B cell (primary cell): ENCODE measurements at regions not wholly inside any gene's neighbourhood (a gene's known extent, or its start where the extent isn't known, plus 50 kb on each side); places are given as distances from the start of the nearest gene placed in this dataset.

ENCODE experiments used
- ATAC-seq: fragments of 200-7000 bp; cut with Tn5 transposase; one replicate; pipeline ENCODE4 v1.10.0; 2021; ENCODE audit warnings: low read depth, mild to moderate bottlenecking, moderate number of reproducible peaks, moderate library complexity
- CTCF ChIA-PET: fragments of 350-600 bp; sonication (Branson Sonifier 250); formaldehyde crosslinking; loops from one replicate; lab custom pipeline; 2021; ENCODE audit warnings: antibody characterized with exemption, inconsistent platforms; lab: Charles Lee
- POLR2A ChIA-PET: fragments of 350-600 bp; sonication (Branson Sonifier 250); formaldehyde crosslinking; loops from one replicate; lab custom pipeline; 2021; ENCODE audit warnings: antibody characterized with exemption; lab: Charles Lee
- DNase-seq: peaks from one replicate; pipeline ENCODE4 v3.0.0; 2013
- H2AFZ ChIP-seq: 2 replicates; pipeline ENCODE4 v1.6.1; 2012; ENCODE audit warnings: mild to moderate bottlenecking, low read depth, low read length; ENCODE audit not compliant: insufficient read depth, poor library complexity, severe bottlenecking
- H3K27ac ChIP-seq, 2 donors: 1 replicate in 1 of 2; 2 replicates in 1 of 2; pipeline ENCODE4 v1.5.1; 2012 to 2013; ENCODE audit warnings: low read length in 2 of 2, mild to moderate bottlenecking in 2 of 2, moderate library complexity in 1 of 2
- H3K27me3 ChIP-seq, 4 experiments: fragments of 200-600 bp in 1 of 4; sonication (generic) in 1 of 4; replicated peaks in 1 of 4; 1 replicate in 2 of 4; 2 replicates in 2 of 4; pipeline versions ENCODE4 v1.6.1 to v1.7.0; 2013 to 2016; ENCODE audit warnings: low read length in 3 of 4, mild to moderate bottlenecking in 2 of 4, mixed read lengths in 1 of 4, moderate library complexity in 1 of 4; ENCODE audit not compliant: insufficient read depth in 4 of 4, control insufficient read depth in 3 of 4; ENCODE audit errors: control extremely low read depth in 1 of 4
- H3K36me3 ChIP-seq, 2 experiments: replicated peaks in 1 of 2; 1 replicate in 1 of 2; 2 replicates in 1 of 2; pipeline versions ENCODE4 v1.6.1 to v1.7.1; 2013; ENCODE audit warnings: low read length in 1 of 2; ENCODE audit not compliant: insufficient read depth in 2 of 2, control insufficient read depth in 1 of 2; ENCODE audit errors: control extremely low read depth in 1 of 2, extremely low read depth in 1 of 2
- H3K4me1 ChIP-seq, 2 donors: fragments of 200-600 bp in 1 of 2; sonication (generic) in 1 of 2; 1 replicate in 1 of 2; 2 replicates in 1 of 2; pipeline versions ENCODE4 v1.5.1 to v1.6.1; 2013 to 2017; ENCODE audit warnings: low read length in 2 of 2; ENCODE audit not compliant: control insufficient read depth in 2 of 2, insufficient read depth in 2 of 2
- H3K4me2 ChIP-seq: replicated peaks from 2 replicates; pipeline ENCODE3; 2012; ENCODE audit warnings: mild to moderate bottlenecking, low read depth, low read length; ENCODE audit not compliant: poor library complexity, severe bottlenecking
- H3K4me3 ChIP-seq, 5 experiments: fragments of 200-600 bp in 1 of 5; sonication (generic) in 1 of 5; 1 replicate in 3 of 5; 2 replicates in 2 of 5; pipeline versions ENCODE4 v1.5.1 to v1.7.0; 2011 to 2016; ENCODE audit warnings: low read length in 4 of 5, mild to moderate bottlenecking in 4 of 5, low read depth in 2 of 5, control low read depth in 1 of 5, moderate library complexity in 1 of 5; ENCODE audit not compliant: insufficient read depth in 1 of 5; ENCODE audit errors: control extremely low read depth in 1 of 5, extremely low read depth in 1 of 5
- H3K79me2 ChIP-seq: fragments of 200-600 bp; sonication (generic); one replicate; pipeline ENCODE4 v1.6.0; 2016; ENCODE audit warnings: low read length; ENCODE audit not compliant: control insufficient read depth, insufficient read depth
- H3K9ac ChIP-seq: fragments of 200-600 bp; sonication (generic); 2 replicates; pipeline ENCODE4 v1.6.1; 2017; ENCODE audit warnings: mild to moderate bottlenecking, low read length, moderate library complexity
- H3K9me3 ChIP-seq, 3 donors: one replicate each; pipeline versions ENCODE4 v1.6.1 to v1.7.1; 2013; ENCODE audit warnings: low read length in 2 of 3; ENCODE audit not compliant: control insufficient read depth in 2 of 3, insufficient read depth in 1 of 3; ENCODE audit errors: control extremely low read depth in 1 of 3
- H4K20me1 ChIP-seq: 2 replicates; pipeline ENCODE4 v1.6.0; 2012; ENCODE audit warnings: mild to moderate bottlenecking, low read length; ENCODE audit not compliant: insufficient read depth, control insufficient read depth, poor library complexity, severe bottlenecking
- H3K27ac Mint-ChIP-seq: one replicate; pipeline ENCODE4 v1.8.0; 2021; ENCODE audit warnings: mixed read lengths
- H3K27me3 Mint-ChIP-seq: one replicate; pipeline ENCODE4 v1.8.0; 2021; ENCODE audit warnings: mixed read lengths
- H3K4me1 Mint-ChIP-seq: one replicate; pipeline ENCODE4 v1.8.0; 2021; ENCODE audit warnings: mixed read lengths
- H3K4me3 Mint-ChIP-seq: one replicate; pipeline ENCODE4 v1.8.0; 2021; ENCODE audit warnings: mixed read lengths
- H3K9me3 Mint-ChIP-seq: one replicate; pipeline ENCODE4 v1.8.0; 2022; ENCODE audit warnings: mixed read lengths; ENCODE audit not compliant: insufficient read depth
- EZH2 ChIP-seq: IDR thresholded peaks from 2 replicates; pipeline ENCODE4 v1.6.1; 2012; ENCODE audit warnings: borderline replicate concordance, low read depth, mild to moderate bottlenecking, moderate library complexity, low read length; ENCODE audit not compliant: insufficient read depth, poor library complexity, severe bottlenecking
- WGBS: methylation state at CpG from one replicate; pipeline ENCODE4 v1.1.5; 2013; ENCODE audit warnings: missing lambda C conversion rate; ENCODE audit not compliant: insufficient coverage; 5-methylcytosine and 5-hydroxymethylcytosine counted together
- intact Hi-C: fragments of 100-400 bp; cut with micrococcal nuclease; formaldehyde crosslinking; loops from one replicate; pipeline ENCODE4 v1.10.0; 2022
- TF ChIP-seq, protein P1 (sequence below): fragments of 200-600 bp; IDR thresholded peaks from one replicate; pipeline ENCODE4 v1.8.0; 2022; ENCODE audit warnings: antibody characterized with exemption, mild to moderate bottlenecking

DNA sequence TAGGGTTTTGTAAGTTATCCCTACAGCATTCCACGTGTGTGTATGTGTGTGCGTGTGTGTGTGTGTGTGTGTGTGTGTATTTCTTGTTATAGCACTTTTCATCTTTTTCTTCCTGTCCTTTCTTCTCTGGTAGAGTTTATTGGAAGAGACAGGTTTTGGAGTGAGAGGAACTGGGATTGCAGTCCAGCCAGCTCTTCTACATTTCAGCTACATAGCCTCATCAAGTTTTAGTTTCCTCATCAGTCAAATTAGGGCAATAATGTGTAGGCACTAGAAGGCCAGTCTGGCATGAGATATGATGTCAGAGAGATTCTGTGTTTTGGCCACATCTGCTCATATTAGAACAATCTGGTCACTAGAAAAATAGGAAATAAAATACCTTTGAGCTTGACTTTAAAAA is 1283.5 kb upstream of the TENM4 start:
- WGBS, result no CpG with 5 or more reads among the region's 2 CpGs

DNA sequence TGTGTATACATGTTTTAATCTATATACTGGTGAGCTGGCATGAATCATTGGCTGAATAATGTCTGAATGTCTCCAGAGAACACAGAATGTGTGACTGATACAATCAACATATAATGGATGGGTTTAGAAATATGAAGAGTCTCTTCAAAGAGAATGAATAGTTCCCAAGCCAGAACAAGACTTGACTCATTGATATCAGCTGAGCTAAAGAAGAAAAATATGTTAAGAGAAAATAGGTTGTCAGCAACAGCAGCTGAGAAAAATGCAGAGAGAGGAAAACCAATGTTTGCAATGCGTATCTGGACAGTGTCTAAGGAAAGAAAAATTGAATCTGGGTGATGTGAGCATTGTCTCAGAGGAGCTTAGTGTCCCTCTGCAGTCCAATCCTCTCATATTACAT is 1281.8 kb upstream of the TENM4 start:
- no peak overlapping the region for H3K9ac ChIP-seq
- intact Hi-C loops, result no loop called here
- no peak overlapping the region for H2AFZ ChIP-seq
- H3K36me3 ChIP-seq, result no peaks in the 10 kb centered on the region
- H3K27me3 Mint-ChIP-seq, result no peaks in the 10 kb centered on the region
- H3K9me3 Mint-ChIP-seq, result peaks cover 1% of the 10 kb centered on the region
- H3K79me2 ChIP-seq, result no peaks in the 10 kb centered on the region
- CTCF ChIA-PET, result no interaction called here
- H3K27me3 ChIP-seq, result no peaks in the 10 kb centered on the region
- no peak overlapping the region for H3K4me3 Mint-ChIP-seq
- no peak overlapping the region for H3K27ac ChIP-seq
- no peaks in the 10 kb centered on the region for H3K4me1 Mint-ChIP-seq
- H3K9me3 ChIP-seq, result no peaks in the 10 kb centered on the region
- WGBS, result no CpG with 5 or more reads among the region's 1 CpG
- DNase-seq, result no peak
- POLR2A ChIA-PET, result no interaction called here
- H3K4me3 ChIP-seq, result no peak overlapping the region
- H3K4me1 ChIP-seq, result no peaks in the 10 kb centered on the region
- ATAC-seq, result no peak
- TF ChIP-seq, protein P1, sequence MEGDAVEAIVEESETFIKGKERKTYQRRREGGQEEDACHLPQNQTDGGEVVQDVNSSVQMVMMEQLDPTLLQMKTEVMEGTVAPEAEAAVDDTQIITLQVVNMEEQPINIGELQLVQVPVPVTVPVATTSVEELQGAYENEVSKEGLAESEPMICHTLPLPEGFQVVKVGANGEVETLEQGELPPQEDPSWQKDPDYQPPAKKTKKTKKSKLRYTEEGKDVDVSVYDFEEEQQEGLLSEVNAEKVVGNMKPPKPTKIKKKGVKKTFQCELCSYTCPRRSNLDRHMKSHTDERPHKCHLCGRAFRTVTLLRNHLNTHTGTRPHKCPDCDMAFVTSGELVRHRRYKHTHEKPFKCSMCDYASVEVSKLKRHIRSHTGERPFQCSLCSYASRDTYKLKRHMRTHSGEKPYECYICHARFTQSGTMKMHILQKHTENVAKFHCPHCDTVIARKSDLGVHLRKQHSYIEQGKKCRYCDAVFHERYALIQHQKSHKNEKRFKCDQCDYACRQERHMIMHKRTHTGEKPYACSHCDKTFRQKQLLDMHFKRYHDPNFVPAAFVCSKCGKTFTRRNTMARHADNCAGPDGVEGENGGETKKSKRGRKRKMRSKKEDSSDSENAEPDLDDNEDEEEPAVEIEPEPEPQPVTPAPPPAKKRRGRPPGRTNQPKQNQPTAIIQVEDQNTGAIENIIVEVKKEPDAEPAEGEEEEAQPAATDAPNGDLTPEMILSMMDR, result no peak
- no peak for TF ChIP-seq EZH2
- H3K4me2 ChIP-seq, result no peak overlapping the region
- H4K20me1 ChIP-seq, result no peaks in the 10 kb centered on the region
- H3K27ac Mint-ChIP-seq, result no peak overlapping the region

More for the DNA sequence above, 1283.5 kb upstream of the TENM4 start:
- H3K4me3 ChIP-seq, result no peak overlapping the region
- TF ChIP-seq EZH2, result no peak
- TF ChIP-seq, protein P1, result no peak
- no peak overlapping the region for H3K27ac ChIP-seq
- no peaks in the 10 kb centered on the region for H3K9me3 ChIP-seq
- no peaks in the 10 kb centered on the region for H3K4me1 ChIP-seq
- ChIA-PET CTCF (no interaction called here), POLR2A (no interaction called here)
- H3K27me3 ChIP-seq, result no peaks in the 10 kb centered on the region
- no peak overlapping the region for H3K4me2 ChIP-seq
- no peak for ATAC-seq
- Mint-ChIP-seq H3K9me3 (peaks cover 1% of the 10 kb centered on the region), H3K27me3 (no peaks in the 10 kb centered on the region), H3K4me3 (no peak overlapping the region), H3K4me1 (no peaks in the 10 kb centered on the region), H3K27ac (no peak overlapping the region)
- no peaks in the 10 kb centered on the region for H4K20me1 ChIP-seq
- intact Hi-C loops, result no loop called here
- H3K79me2 ChIP-seq, result no peaks in the 10 kb centered on the region
- H3K36me3 ChIP-seq, result no peaks in the 10 kb centered on the region
- DNase-seq, result no peak
- H2AFZ ChIP-seq, result no peak overlapping the region
- no peak overlapping the region for H3K9ac ChIP-seq
